Calu3 (cell line): ENCODE measurements at regions not wholly inside any gene's neighbourhood (a gene's known extent, or its start where the extent isn't known, plus 50 kb on each side); places are given as distances from the start of the nearest gene placed in this dataset.

Source experiments
- BruUV-seq: library from RNA; stranded (reverse); fragments of 400-500 nt; replicated peaks from 2 replicates; lab custom pipeline; 2021; lab: Mats Ljungman, UMichigan
- CTCF ChIA-PET: fragments of 300-600 bp; sonication (Branson Sonifier 250); formaldehyde crosslinking; loops from one replicate; lab custom pipeline; 2022; ENCODE audit warnings: antibody characterized with exemption; lab: Charles Lee
- DNase-seq: peaks from one replicate; pipeline ENCODE4 v3.0.0; 2022
- H3K27ac Mint-ChIP-seq: one replicate; pipeline ENCODE4 v1.8.0; 2022; ENCODE audit warnings: mixed read lengths; ENCODE audit not compliant: unreplicated experiment
- H3K27me3 Mint-ChIP-seq: one replicate; pipeline ENCODE4 v1.8.0; 2022; ENCODE audit warnings: mixed read lengths; ENCODE audit not compliant: unreplicated experiment
- H3K36me3 Mint-ChIP-seq: one replicate; pipeline ENCODE4 v1.8.0; 2022; ENCODE audit warnings: mild to moderate bottlenecking, moderate library complexity, mixed read lengths; ENCODE audit not compliant: insufficient read depth, unreplicated experiment
- H3K4me1 Mint-ChIP-seq: one replicate; pipeline ENCODE4 v1.8.0; 2022; ENCODE audit warnings: mild to moderate bottlenecking, low read depth, mixed read lengths; ENCODE audit not compliant: unreplicated experiment
- H3K4me3 Mint-ChIP-seq: one replicate; pipeline ENCODE4 v1.8.0; 2022; ENCODE audit warnings: mild to moderate bottlenecking, low read depth, moderate library complexity, mixed read lengths; ENCODE audit not compliant: unreplicated experiment
- H3K9me3 Mint-ChIP-seq: one replicate; pipeline ENCODE4 v1.8.0; 2022; ENCODE audit warnings: low read depth, mixed read lengths; ENCODE audit not compliant: unreplicated experiment
- CTCF ChIP-seq: fragments of 200-600 bp; IDR thresholded peaks from one replicate; pipeline ENCODE4 v1.8.0; 2022; ENCODE audit warnings: antibody characterized with exemption; ENCODE audit not compliant: unreplicated experiment
- intact Hi-C: fragments of 100-400 bp; cut with micrococcal nuclease; formaldehyde crosslinking; loops from one replicate; pipeline ENCODE4 v1.10.0; 2022; ENCODE audit not compliant: unreplicated experiment

DNA sequence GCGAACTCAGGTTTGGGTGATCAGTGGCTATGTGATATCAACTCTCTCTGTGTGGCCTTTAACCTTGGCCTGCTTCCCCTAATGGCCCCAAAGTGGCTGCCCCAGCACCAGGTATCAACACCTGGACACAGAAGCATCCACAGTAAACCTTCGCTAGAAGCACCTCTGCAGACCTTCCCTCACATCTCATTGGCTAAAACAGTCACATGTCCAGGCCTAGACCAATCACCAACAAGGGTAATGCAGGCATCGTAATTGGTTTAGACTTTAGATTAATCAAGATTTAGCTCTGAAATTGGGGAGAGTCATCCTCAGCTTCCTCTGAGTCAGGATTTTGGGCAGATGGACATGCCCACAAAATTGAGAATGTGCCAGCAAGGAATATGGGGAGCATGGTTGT, 92.5 kb upstream of the MYL2 start:
- H3K27ac Mint-ChIP-seq: no peak overlapping the region

DNA sequence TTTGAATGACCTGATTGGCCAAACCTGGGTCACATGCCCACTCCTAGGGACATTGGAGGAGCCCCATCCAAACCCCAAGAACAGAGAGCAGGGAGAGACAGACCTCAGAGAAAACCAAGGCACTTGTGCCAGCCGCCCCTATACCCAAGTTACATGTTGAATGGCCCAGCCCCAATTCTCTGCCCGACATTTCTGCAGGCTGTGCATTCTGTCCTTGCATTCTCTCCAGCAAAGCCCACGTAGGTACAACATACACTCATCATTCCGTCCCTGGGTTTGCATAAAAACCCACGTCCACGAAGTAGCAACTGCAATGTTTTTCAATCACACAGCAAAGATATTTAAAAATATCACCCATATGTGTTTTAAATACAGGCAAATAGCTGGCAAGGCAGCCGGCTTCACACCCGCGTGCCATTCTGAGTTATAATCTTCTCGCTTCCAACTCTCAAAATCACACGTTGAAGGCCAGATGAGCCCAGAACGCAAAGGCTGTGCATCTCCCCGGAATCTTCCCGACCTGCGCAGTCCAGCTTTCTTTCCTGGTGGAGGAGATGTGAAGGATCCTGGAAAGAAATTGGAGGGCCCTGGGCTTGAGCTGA, 91.7 kb upstream of the MYL2 start:
- no TSS peak for BruUV-seq
- intact Hi-C loops: no loop called here
- no peaks in the 10 kb centered on the region for H3K36me3 Mint-ChIP-seq
- H3K4me1 Mint-ChIP-seq: no peaks in the 10 kb centered on the region
- no peaks in the 10 kb centered on the region for H3K9me3 Mint-ChIP-seq
- peaks cover 100% of the 10 kb centered on the region for H3K27me3 Mint-ChIP-seq
- no peak overlapping the region for H3K4me3 Mint-ChIP-seq
- no peak for DNase-seq
- no peak for TF ChIP-seq CTCF
- CTCF ChIA-PET: no interaction called here
- no peak overlapping the region for H3K27ac Mint-ChIP-seq

More for the DNA sequence above, 92.5 kb upstream of the MYL2 start:
- H3K36me3 Mint-ChIP-seq: no peaks in the 10 kb centered on the region
- H3K27me3 Mint-ChIP-seq: peaks cover 100% of the 10 kb centered on the region
- H3K4me3 Mint-ChIP-seq: no peak overlapping the region
- TF ChIP-seq CTCF: no peak
- intact Hi-C loops: no loop called here
- no peaks in the 10 kb centered on the region for H3K9me3 Mint-ChIP-seq
- no peak for DNase-seq
- no TSS peak for BruUV-seq
- CTCF ChIA-PET: interaction anchor here (0.6 kb wide), 1 partner anchor 13 kb away, joined by 3 read pairs; no protein-coding TSS in a partner anchor
- H3K4me1 Mint-ChIP-seq: no peaks in the 10 kb centered on the region

GRCh38 chr12:111010916-111011657, 90.7 kb upstream of the MYL2 start:
- no peak for DNase-seq
- H3K36me3 Mint-ChIP-seq: no peaks in the 10 kb centered on the region
- H3K9me3 Mint-ChIP-seq: no peaks in the 10 kb centered on the region
- peaks cover 100% of the 10 kb centered on the region for H3K27me3 Mint-ChIP-seq
- H3K27ac Mint-ChIP-seq: no peak overlapping the region
- H3K4me1 Mint-ChIP-seq: no peaks in the 10 kb centered on the region
- TF ChIP-seq CTCF: no peak
- intact Hi-C loops: no loop called here
- H3K4me3 Mint-ChIP-seq: no peak overlapping the region
- BruUV-seq: no TSS peak
- CTCF ChIA-PET: interaction anchor here (0.7 kb wide), 1 partner anchor 134 kb away, joined by 3 read pairs; no protein-coding TSS in a partner anchor

DNA sequence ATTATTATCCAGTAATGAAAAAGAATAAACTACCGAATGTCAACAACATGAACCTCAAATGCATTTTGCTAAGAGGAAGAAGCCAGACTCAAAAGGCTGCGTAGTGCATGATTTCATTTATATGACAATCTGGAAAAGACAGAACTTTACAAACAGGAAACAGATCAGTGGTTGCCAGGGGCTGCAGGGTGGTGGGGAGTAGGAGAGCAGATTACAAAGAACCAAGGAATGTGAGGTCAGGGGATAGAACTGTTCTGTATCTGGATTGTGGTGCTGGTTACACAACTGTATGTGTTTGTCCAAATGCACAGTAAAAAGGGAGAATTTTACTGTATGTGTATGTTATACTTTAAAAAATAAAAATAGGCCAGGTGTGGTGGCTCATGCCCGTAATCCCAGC, 89.7 kb upstream of the MYL2 start:
- DNase-seq: no peak
- Mint-ChIP-seq H3K4me3 (no peak overlapping the region), H3K27ac (no peak overlapping the region), H3K27me3 (peaks cover 100% of the 10 kb centered on the region), H3K36me3 (no peaks in the 10 kb centered on the region), H3K4me1 (no peaks in the 10 kb centered on the region), H3K9me3 (no peaks in the 10 kb centered on the region)
- BruUV-seq: no TSS peak
- CTCF ChIA-PET: no interaction called here
- intact Hi-C loops: no loop called here
- no peak for TF ChIP-seq CTCF
